PFSK-1 (cell line): ENCODE measurements at regions not wholly inside any gene's neighbourhood (a gene's known extent, or its start where the extent isn't known, plus 50 kb on each side); places are given as distances from the start of the nearest gene placed in this dataset.

Source experiments
- FOXP2 ChIP-seq: optimal IDR thresholded peaks from 2 replicates; pipeline ENCODE3; 2011; ENCODE audit warnings: borderline replicate concordance, control low read depth, inconsistent platforms; ENCODE audit not compliant: insufficient read depth; ENCODE audit errors: extremely low read length, extremely low read depth
- POLR2AphosphoS5 ChIP-seq: IDR thresholded peaks from 2 replicates; pipeline ENCODE4 v1.6.1; 2012; ENCODE audit warnings: low read depth, mild to moderate bottlenecking, control low read depth, low read length, moderate library complexity
- SIN3A ChIP-seq: IDR thresholded peaks from 2 replicates; pipeline ENCODE4 v1.6.1; 2012; ENCODE audit warnings: mild to moderate bottlenecking, low read length, moderate library complexity, borderline replicate concordance; ENCODE audit not compliant: insufficient read depth
- TAF1 ChIP-seq: IDR thresholded peaks from 2 replicates; pipeline ENCODE4 v1.6.1; 2012; ENCODE audit warnings: low read length, control low read depth, borderline replicate concordance; ENCODE audit not compliant: insufficient read depth
- TF ChIP-seq, protein P1 (sequence below), 2 experiments: IDR thresholded peaks; 2 replicates each; pipeline versions ENCODE4 v1.6.1 to v1.8.0; 2011 to 2012; ENCODE audit warnings: low read depth in 2 of 2, low read length in 2 of 2, control low read depth in 1 of 2, inconsistent platforms in 1 of 2, mild to moderate bottlenecking in 1 of 2, moderate library complexity in 1 of 2; ENCODE audit not compliant: insufficient read depth in 1 of 2

DNA sequence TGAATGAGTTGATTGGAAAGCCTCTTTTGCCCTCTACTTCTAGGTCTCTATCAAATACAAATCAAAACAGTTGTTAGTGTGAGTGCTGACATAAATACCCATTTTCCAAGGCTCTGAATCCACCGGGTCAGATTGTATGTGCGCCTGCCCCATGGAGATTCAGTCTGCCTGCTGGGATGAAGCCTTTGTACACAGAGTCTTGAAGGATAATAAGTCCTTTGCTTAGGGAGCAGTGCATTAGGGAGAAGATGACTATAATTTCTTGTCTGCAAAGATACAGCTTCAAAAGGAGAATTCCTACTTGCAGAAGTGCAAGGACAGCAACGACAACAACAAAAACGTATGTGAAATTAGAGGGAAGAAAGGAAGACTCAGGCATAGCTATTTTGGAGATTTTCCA lies 90.3 kb upstream of the VRK1 start:
- TF ChIP-seq FOXP2 (no peak), POLR2AphosphoS5 (no peak), TAF1 (no peak), SIN3A (no peak)
- TF ChIP-seq, protein P1, sequence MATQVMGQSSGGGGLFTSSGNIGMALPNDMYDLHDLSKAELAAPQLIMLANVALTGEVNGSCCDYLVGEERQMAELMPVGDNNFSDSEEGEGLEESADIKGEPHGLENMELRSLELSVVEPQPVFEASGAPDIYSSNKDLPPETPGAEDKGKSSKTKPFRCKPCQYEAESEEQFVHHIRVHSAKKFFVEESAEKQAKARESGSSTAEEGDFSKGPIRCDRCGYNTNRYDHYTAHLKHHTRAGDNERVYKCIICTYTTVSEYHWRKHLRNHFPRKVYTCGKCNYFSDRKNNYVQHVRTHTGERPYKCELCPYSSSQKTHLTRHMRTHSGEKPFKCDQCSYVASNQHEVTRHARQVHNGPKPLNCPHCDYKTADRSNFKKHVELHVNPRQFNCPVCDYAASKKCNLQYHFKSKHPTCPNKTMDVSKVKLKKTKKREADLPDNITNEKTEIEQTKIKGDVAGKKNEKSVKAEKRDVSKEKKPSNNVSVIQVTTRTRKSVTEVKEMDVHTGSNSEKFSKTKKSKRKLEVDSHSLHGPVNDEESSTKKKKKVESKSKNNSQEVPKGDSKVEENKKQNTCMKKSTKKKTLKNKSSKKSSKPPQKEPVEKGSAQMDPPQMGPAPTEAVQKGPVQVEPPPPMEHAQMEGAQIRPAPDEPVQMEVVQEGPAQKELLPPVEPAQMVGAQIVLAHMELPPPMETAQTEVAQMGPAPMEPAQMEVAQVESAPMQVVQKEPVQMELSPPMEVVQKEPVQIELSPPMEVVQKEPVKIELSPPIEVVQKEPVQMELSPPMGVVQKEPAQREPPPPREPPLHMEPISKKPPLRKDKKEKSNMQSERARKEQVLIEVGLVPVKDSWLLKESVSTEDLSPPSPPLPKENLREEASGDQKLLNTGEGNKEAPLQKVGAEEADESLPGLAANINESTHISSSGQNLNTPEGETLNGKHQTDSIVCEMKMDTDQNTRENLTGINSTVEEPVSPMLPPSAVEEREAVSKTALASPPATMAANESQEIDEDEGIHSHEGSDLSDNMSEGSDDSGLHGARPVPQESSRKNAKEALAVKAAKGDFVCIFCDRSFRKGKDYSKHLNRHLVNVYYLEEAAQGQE (IDR thresholded peaks at IDR 0.05; ENCODE audit: insufficient read depth in 1 of 2, low read depth in 2 of 2, low read length in 2 of 2) = no peak

DNA sequence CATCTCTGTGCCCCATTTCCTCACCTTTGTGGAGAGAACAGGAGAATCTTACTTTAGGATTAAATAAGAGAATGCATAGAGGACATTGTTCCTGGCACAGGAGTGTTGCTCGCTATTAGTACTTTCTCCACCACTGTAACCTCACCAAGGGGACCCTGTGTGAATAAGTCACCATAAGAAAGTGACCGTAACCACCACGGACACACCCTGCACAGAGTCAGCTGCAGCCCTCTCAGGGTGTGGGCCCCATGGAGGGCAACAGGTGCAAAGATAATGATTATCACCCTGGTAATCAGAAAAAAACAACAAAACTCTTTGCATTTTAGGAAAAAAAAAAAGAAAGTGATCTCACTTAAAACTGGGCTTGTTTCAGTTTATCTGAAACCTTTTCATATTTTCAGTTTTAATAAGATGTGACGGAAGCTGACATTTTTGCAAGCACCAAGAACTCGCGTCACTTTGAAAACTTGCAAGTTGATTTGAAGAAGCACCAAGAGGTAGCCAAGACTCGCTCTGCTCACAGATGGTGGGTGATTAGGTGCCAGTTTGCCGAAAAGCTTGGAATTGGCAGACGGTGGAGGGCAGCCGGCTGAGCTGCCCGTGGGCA lies 87.0 kb upstream of the VRK1 start:
- no peak for TF ChIP-seq FOXP2
- TF ChIP-seq TAF1 = no peak
- TF ChIP-seq POLR2AphosphoS5 = no peak
- TF ChIP-seq SIN3A = no peak
- TF ChIP-seq, protein P1 (IDR thresholded peaks at IDR 0.05; ENCODE audit: insufficient read depth in 1 of 2, low read depth in 2 of 2, low read length in 2 of 2) = no peak

DNA sequence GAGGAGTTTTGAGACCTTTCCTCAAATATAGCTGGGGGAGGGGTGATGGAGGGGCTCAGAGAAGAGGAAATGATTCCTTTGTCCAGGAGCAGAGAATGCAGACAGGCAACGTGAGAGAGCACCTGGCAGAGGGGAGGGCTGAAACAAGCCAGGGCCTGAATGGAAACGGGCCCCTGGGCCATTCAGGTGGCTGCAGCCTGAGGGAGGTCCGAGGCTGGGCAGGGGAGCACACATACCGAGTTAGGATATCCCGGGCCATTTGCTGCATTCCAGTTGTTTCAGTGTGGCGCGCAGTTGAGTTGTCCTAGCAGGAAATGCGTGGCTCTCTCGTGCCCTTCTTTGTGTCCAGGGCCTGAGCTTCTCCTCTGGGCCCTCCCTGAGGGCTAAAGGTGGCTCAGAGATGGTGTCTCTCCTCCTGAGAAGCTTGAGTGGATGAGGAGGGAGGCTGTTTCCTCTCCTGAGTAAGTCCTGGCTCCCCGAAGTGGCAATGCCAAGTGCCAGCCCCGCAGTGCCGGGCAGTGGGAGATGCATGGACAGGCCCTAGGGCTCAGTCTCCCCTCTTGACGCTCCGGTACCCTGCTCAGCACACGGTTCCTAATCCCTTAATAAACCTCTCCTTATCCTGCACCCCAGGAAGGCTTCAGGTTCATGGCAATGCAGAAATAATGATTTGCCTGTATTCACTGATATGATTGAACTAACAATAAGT lies 85.5 kb upstream of the VRK1 start:
- TF ChIP-seq, protein P1 (IDR thresholded peaks at IDR 0.05; ENCODE audit: insufficient read depth in 1 of 2, low read depth in 2 of 2, low read length in 2 of 2) = no peak
- no peak for TF ChIP-seq SIN3A
- no peak for TF ChIP-seq TAF1
- TF ChIP-seq FOXP2 = no peak
- no peak for TF ChIP-seq POLR2AphosphoS5

DNA sequence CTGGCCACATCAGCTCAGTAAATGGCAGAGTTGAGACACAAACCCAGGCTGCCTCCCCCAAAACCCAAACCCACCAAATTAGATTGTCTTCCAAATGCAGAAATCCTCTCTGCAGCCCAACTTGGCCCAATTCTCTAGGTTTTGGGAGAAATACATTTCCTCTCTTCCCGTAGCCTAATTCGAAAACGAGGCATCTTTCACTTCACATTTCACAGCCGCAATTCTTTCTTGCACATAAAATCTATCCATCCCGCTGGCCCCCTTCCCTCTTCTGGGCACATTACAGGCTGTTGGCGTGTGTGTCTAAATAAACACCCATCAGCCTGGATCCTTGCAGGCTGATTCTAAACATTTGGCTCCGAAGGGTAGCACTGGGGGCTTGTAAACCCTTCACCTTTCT lies 83.8 kb upstream of the VRK1 start:
- no peak for TF ChIP-seq POLR2AphosphoS5
- TF ChIP-seq FOXP2 = no peak
- TF ChIP-seq SIN3A = no peak
- TF ChIP-seq TAF1 = no peak
- TF ChIP-seq, protein P1 (IDR thresholded peaks at IDR 0.05; ENCODE audit: insufficient read depth in 1 of 2, low read depth in 2 of 2, low read length in 2 of 2) = no peak

DNA sequence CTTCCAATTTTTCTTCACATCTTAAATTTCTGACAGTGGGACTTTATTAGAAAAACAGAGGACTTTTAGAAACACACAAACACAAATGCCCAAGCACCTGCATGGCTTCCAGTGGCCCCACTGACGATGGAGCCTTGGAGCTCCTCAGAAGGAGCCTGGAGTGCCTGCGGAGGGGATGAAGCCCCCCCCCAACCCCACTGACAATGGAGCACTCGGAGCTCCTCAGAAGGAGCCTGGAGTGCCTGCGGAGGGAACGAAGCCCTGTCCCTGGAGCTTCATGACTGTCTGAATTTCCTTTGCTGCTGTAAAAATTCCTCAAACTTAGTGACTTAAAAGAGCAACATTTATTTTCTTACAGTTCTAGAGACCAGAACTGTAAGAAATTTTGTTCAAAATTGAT lies 80.1 kb upstream of the VRK1 start:
- TF ChIP-seq TAF1 = no peak
